ENCODE measurements at regions not wholly inside any gene's neighbourhood (a gene's known extent, or its start where the extent isn't known, plus 50 kb on each side); places are given as distances from the start of the nearest gene placed in this dataset.

DNA sequence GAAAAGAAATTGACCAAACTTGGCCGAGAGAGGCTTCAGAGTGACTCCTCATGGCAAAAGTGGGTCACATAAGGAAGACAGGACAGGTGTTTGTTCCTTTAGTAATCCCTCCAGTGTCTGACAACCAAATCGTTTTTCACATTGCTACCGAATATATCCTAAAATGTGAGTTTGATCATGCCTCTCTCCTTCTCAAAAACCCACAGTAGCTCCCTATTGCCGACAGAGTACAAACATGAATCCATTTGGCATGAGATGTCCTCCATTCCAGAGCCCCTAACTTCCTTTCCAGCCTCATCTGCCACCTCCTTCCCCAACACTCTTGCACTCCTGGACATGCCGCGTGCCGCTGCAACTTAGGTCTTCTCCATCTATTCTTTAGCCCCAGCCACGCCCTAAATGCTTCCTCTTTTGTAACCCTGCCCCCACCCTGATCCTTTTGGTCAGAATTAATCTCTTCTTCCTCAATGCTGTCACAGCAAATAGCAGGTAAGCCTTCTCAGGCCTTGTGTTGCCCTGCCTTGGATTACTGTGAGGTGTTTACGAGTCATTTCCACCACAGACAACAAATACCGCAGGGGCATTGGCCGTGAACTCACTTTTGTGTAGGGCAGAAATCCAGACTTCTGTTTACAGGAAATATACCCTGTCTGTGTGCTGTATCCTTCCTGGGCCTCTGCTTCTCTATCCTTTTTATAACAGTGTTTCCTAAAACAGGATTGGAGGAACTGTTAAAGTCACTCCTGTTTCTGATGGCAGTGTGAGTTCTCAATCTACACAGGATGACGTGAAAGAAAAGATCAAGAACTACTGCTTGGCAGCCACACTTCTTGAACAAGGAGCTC, 66.0 kb upstream of the FTH1 start:
- DNase-seq: no peak
- H3K27ac ChIP-seq (ENCODE audit: low read depth in 2 of 2, low read length in 1 of 2): no peak overlapping the region
- H3K36me3 ChIP-seq (replicated peaks in 1 of 2; ENCODE audit: control insufficient read depth in 1 of 2, insufficient read depth in 2 of 2, low read length in 1 of 2): no peaks in the 10 kb centered on the region
- no peaks in the 10 kb centered on the region for H3K9me2 ChIP-seq
- H3K9me3 ChIP-seq: no peaks in the 10 kb centered on the region
- no peak overlapping the region for H3K9ac ChIP-seq
- no peaks in the 10 kb centered on the region; the same call in 1 of the 2 replicates for H3K27me3 ChIP-seq (ENCODE audit: insufficient read depth)
- no peaks in the 10 kb centered on the region for H4K20me1 ChIP-seq (ENCODE audit: insufficient read depth)
- H3K4me1 ChIP-seq (ENCODE audit: control insufficient read depth in 1 of 2, insufficient read depth in 2 of 2, low read depth in 1 of 2, low read length in 1 of 2): no peaks in the 10 kb centered on the region
- WGBS (ENCODE audit: low lambda C conversion rate): 69% methylated on average over 12 of the region's 12 CpGs
- no peaks in the 10 kb centered on the region for H3F3A ChIP-seq (replicated peaks; ENCODE audit: insufficient read depth)
- ChIA-PET POLR2A (no interaction called here), CTCF (no interaction called here)
- no peaks in the 10 kb centered on the region for H3K79me2 ChIP-seq (ENCODE audit: insufficient read depth)
- H3K4me3 ChIP-seq (ENCODE audit: low read depth in 2 of 2, low read length in 1 of 2): no peak overlapping the region
- TF ChIP-seq CHD2 (IDR thresholded peaks at IDR 0.05; ENCODE audit: low read length, partially characterized antibody): no peak
- TF ChIP-seq SMC3 (IDR thresholded peaks at IDR 0.05; ENCODE audit: low read depth, low read length): no peak
- TF ChIP-seq, protein P1, sequence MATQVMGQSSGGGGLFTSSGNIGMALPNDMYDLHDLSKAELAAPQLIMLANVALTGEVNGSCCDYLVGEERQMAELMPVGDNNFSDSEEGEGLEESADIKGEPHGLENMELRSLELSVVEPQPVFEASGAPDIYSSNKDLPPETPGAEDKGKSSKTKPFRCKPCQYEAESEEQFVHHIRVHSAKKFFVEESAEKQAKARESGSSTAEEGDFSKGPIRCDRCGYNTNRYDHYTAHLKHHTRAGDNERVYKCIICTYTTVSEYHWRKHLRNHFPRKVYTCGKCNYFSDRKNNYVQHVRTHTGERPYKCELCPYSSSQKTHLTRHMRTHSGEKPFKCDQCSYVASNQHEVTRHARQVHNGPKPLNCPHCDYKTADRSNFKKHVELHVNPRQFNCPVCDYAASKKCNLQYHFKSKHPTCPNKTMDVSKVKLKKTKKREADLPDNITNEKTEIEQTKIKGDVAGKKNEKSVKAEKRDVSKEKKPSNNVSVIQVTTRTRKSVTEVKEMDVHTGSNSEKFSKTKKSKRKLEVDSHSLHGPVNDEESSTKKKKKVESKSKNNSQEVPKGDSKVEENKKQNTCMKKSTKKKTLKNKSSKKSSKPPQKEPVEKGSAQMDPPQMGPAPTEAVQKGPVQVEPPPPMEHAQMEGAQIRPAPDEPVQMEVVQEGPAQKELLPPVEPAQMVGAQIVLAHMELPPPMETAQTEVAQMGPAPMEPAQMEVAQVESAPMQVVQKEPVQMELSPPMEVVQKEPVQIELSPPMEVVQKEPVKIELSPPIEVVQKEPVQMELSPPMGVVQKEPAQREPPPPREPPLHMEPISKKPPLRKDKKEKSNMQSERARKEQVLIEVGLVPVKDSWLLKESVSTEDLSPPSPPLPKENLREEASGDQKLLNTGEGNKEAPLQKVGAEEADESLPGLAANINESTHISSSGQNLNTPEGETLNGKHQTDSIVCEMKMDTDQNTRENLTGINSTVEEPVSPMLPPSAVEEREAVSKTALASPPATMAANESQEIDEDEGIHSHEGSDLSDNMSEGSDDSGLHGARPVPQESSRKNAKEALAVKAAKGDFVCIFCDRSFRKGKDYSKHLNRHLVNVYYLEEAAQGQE (IDR thresholded peaks at IDR 0.05; ENCODE audit: low read depth, low read length): no peak
- TF ChIP-seq TCF12 (IDR thresholded peaks at IDR 0.05): no peak
- no peak for TF ChIP-seq EZH2phosphoT487 (IDR thresholded peaks at IDR 0.05; ENCODE audit: borderline replicate concordance, low read depth)
- no peak for TF ChIP-seq RCOR1 (IDR thresholded peaks at IDR 0.05; ENCODE audit: low read length)
- TF ChIP-seq MEF2A (IDR thresholded peaks at IDR 0.05; ENCODE audit: borderline replicate concordance, low read depth): no peak
- no peak for TF ChIP-seq ZBTB33 (IDR thresholded peaks at IDR 0.05; ENCODE audit: borderline replicate concordance, low read depth)
- no peak for TF ChIP-seq SIN3A (IDR thresholded peaks at IDR 0.05; ENCODE audit: borderline replicate concordance, low read depth, low read length)
- TF ChIP-seq NRF1 (IDR thresholded peaks at IDR 0.05; ENCODE audit: low read depth, low read length): no peak
- no peak for TF ChIP-seq MXI1 (IDR thresholded peaks at IDR 0.05; ENCODE audit: low read depth, low read length)
- TF ChIP-seq FOXM1 (IDR thresholded peaks at IDR 0.05; ENCODE audit: low read depth): no peak
- TF ChIP-seq, protein P2, sequence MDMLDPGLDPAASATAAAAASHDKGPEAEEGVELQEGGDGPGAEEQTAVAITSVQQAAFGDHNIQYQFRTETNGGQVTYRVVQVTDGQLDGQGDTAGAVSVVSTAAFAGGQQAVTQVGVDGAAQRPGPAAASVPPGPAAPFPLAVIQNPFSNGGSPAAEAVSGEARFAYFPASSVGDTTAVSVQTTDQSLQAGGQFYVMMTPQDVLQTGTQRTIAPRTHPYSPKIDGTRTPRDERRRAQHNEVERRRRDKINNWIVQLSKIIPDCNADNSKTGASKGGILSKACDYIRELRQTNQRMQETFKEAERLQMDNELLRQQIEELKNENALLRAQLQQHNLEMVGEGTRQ (IDR thresholded peaks at IDR 0.05; ENCODE audit: borderline replicate concordance, low read depth, low read length): no peak
- no peak overlapping the region for H3K4me2 ChIP-seq
- no peak overlapping the region for H2AFZ ChIP-seq (ENCODE audit: low read depth)

Measured in SK-N-SH (cell line).